ENCODE measurements at regions not wholly inside any gene's neighbourhood (a gene's known extent, or its start where the extent isn't known, plus 50 kb on each side); places are given as distances from the start of the nearest gene placed in this dataset.

GRCh38 chr13:66128201-66128600 lies 1101.9 kb downstream of the PCDH9 start:
- H3K27me3 ChIP-seq (replicated peaks; ENCODE audit: insufficient read depth): no peaks in the 10 kb centered on the region
- H3K9me3 ChIP-seq: no peaks in the 10 kb centered on the region
- ATAC-seq (ENCODE audit: insufficient number of reproducible peaks, low FRiP score, low read depth): no peak

DNA sequence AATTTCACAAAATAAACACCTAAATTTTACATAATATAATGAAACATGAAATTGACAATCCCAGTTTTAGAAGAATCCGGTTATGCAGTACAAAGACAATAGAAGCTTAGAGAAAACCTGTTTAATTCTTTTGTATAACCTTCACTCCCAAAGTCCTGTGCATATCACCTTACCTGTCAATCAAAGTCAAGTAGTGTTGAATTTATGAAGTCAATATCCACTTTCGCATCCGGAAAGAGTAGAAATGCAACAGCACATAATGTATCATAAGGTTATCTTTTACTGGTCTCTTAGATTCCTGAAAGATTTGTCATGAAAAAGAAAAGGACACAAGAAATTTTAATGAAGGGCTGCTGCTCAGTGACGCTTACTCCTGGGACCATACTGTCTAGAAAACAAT lies 1112.6 kb downstream of the PCDH9 start:
- TF ChIP-seq CTCF (IDR thresholded peaks at IDR 0.05): no peak
- no peak for DNase-seq (ENCODE audit: low spot score)
- no peak overlapping the region for H3K4me3 ChIP-seq
- H3K9me3 ChIP-seq: no peaks in the 10 kb centered on the region
- H3K27ac ChIP-seq: no peak overlapping the region
- ATAC-seq (ENCODE audit: insufficient number of reproducible peaks, low FRiP score, low read depth): no peak
- no peaks in the 10 kb centered on the region for H3K27me3 ChIP-seq (replicated peaks; ENCODE audit: insufficient read depth)
- no peaks in the 10 kb centered on the region for H3K4me1 ChIP-seq (ENCODE audit: control insufficient read depth in 1 of 2, low read depth in 2 of 2)
- no peaks in the 10 kb centered on the region for H3K36me3 ChIP-seq

More at GRCh38 chr13:66128201-66128600, 1101.9 kb downstream of the PCDH9 start:
- H3K27ac ChIP-seq: no peak overlapping the region
- no peaks in the 10 kb centered on the region for H3K4me1 ChIP-seq (ENCODE audit: control insufficient read depth in 1 of 2, low read depth in 2 of 2)
- no peaks in the 10 kb centered on the region for H3K36me3 ChIP-seq
- DNase-seq (ENCODE audit: low spot score): no peak
- no peak overlapping the region for H3K4me3 ChIP-seq
- TF ChIP-seq CTCF (IDR thresholded peaks at IDR 0.05): no peak

DNA sequence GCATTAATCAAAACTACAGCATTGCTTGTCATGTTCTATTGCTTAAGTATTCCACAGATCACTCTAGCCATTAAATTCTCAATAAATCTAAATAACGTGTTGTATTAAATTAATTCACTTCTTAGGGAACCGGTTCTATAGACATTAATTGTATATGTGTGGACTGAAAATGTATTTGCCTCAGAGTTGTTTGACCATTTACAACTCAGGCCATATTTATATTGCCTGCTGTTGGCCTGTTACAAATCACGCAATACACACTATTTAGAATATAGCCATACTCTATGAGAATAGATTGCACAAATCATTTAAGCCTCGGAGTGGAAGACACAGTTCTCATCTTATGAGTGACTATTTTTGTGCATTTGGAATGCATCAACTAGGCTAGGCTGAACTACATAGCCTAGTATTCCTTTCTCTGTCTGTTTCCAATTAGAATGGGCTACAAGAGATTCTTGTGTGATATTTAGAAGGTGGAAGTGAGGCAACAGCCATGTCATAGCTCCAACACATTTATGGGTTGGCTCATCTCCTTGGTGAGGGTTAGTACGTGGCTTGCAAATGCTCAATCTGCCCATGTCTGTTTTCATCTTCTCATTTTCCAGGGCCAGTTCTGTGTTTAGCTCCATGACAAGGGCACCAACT lies 1116.1 kb downstream of the PCDH9 start:
- Histone ChIP-seq H3K27me3 (replicated peaks; ENCODE audit: insufficient read depth) (no peaks in the 10 kb centered on the region), H3K36me3 (no peaks in the 10 kb centered on the region), H3K9me3 (no peaks in the 10 kb centered on the region), H3K4me1 (ENCODE audit: control insufficient read depth in 1 of 2, low read depth in 2 of 2) (peaks cover 0 to 15% of the 10 kb centered on the region in 2 donors), H3K27ac (no peak overlapping the region), H3K4me3 (no peak overlapping the region)
- no peak for ATAC-seq (ENCODE audit: insufficient number of reproducible peaks, low FRiP score, low read depth)
- no peak for TF ChIP-seq CTCF (IDR thresholded peaks at IDR 0.05)
- no peak for DNase-seq (ENCODE audit: low spot score)

- no peak for TF ChIP-seq CTCF (IDR thresholded peaks at IDR 0.05)
- H3K27ac ChIP-seq: no peak overlapping the region
- DNase-seq (ENCODE audit: low spot score) (no peak), ATAC-seq (ENCODE audit: insufficient number of reproducible peaks, low FRiP score, low read depth) (no peak)
- no peaks in the 10 kb centered on the region for H3K36me3 ChIP-seq
- H3K27me3 ChIP-seq (replicated peaks; ENCODE audit: insufficient read depth): no peaks in the 10 kb centered on the region
- H3K4me3 ChIP-seq: no peak overlapping the region
- peaks cover 0 to 15% of the 10 kb centered on the region in 2 donors for H3K4me1 ChIP-seq (ENCODE audit: control insufficient read depth in 1 of 2, low read depth in 2 of 2)
- H3K9me3 ChIP-seq: no peaks in the 10 kb centered on the region
Observed at GRCh38 chr13:66111628-66112027, 1118.5 kb downstream of the PCDH9 start.

DNA sequence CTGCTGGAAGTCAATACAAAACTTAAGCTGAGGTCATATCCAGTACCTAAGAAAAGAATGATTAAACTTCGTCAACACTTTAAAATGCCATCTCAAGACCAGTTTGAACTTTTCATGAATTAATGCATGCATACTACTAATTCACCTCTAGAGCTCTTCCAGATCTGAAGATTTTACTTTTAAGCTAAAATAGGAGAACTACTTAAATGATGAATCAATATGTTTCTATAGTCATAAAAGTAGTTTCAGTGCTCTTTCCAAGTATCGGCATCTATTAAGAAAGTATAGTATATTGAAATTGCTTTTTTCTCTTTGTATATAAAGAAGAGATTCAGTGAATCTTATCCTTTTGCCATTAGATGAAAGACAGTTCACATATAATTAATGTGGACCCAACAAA lies 1123.9 kb downstream of the PCDH9 start:
- peaks cover 0 to 3% of the 10 kb centered on the region in 2 donors for H3K4me1 ChIP-seq (ENCODE audit: control insufficient read depth in 1 of 2, low read depth in 2 of 2)
- DNase-seq (ENCODE audit: low spot score) (no peak), ATAC-seq (ENCODE audit: insufficient number of reproducible peaks, low FRiP score, low read depth) (no peak)
- H3K9me3 ChIP-seq: no peaks in the 10 kb centered on the region
- H3K36me3 ChIP-seq: no peaks in the 10 kb centered on the region
- no peak overlapping the region for H3K27ac ChIP-seq
- H3K4me3 ChIP-seq: no peak overlapping the region
- no peak for TF ChIP-seq CTCF (IDR thresholded peaks at IDR 0.05)
- H3K27me3 ChIP-seq (replicated peaks; ENCODE audit: insufficient read depth): no peaks in the 10 kb centered on the region
